ENCODE measurements at regions not wholly inside any gene's neighbourhood (a gene's known extent, or its start where the extent isn't known, plus 50 kb on each side); places are given as distances from the start of the nearest gene placed in this dataset.

DNA sequence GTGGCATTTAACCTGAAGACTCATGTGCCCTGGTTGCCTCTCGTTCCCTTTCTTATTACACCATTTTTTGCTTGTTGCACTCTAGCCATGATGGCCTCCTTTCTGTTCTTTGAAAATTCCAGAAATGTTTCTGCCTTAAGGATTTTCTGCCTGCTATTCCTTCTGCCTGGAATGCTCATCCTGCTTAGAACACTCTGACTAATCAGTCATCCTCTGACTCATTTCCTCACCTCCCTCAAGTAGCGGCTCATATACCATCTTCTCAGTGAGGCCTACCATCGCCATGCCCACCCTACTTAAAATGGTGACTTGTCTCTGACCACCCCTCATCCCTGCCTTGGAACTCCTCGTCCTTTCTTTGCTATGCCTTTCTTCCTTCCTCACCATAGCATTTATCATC is 68.8 kb downstream of the KIF4B start:
- H3K4me3 ChIP-seq (ENCODE audit: low read depth, low read length), result no peak overlapping the region
- no peak for DNase-seq (ENCODE audit: low read depth)
- TF ChIP-seq, protein P1, sequence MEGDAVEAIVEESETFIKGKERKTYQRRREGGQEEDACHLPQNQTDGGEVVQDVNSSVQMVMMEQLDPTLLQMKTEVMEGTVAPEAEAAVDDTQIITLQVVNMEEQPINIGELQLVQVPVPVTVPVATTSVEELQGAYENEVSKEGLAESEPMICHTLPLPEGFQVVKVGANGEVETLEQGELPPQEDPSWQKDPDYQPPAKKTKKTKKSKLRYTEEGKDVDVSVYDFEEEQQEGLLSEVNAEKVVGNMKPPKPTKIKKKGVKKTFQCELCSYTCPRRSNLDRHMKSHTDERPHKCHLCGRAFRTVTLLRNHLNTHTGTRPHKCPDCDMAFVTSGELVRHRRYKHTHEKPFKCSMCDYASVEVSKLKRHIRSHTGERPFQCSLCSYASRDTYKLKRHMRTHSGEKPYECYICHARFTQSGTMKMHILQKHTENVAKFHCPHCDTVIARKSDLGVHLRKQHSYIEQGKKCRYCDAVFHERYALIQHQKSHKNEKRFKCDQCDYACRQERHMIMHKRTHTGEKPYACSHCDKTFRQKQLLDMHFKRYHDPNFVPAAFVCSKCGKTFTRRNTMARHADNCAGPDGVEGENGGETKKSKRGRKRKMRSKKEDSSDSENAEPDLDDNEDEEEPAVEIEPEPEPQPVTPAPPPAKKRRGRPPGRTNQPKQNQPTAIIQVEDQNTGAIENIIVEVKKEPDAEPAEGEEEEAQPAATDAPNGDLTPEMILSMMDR (IDR thresholded peaks at IDR 0.05; ENCODE audit: insufficient read depth, low read depth, low read length, missing control alignments), result no peak

DNA sequence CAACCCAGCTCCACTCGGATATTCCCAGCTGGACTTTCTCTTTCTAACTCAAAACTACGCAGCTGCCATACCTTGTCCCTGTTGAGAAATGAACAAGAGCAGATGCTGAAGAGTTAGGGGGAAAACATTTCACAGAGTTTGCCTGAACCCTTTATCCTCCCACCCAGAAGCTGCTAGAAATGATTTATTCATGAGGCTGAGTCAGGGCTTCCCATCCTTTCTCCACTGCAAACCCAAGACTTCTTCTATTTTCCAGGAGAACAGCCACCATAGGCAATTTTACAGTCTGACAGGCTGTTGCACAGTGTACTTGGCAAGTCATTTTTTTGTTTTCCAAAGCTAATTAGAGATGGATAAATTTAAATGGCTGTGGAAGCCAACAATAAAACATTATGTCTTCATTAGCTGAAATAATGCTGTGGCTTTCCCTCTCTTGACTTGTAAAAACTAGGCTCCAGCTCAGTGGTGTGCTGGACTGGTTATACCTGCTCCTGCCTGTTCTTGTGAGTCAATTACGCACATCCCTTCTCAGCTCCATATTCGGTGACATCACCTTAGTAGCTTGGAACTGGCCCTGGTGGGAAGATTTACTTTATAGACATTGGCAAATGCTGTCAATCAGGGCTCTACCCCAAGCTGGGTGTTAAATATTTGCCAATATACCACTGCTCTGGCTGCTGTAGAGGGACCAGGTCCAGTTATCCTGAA is 71.9 kb downstream of the KIF4B start:
- TF ChIP-seq, protein P1 (IDR thresholded peaks at IDR 0.05; ENCODE audit: insufficient read depth, low read depth, low read length, missing control alignments), result no peak
- H3K4me3 ChIP-seq (ENCODE audit: low read depth, low read length), result no peak overlapping the region
- DNase-seq (ENCODE audit: low read depth), result no peak

DNA sequence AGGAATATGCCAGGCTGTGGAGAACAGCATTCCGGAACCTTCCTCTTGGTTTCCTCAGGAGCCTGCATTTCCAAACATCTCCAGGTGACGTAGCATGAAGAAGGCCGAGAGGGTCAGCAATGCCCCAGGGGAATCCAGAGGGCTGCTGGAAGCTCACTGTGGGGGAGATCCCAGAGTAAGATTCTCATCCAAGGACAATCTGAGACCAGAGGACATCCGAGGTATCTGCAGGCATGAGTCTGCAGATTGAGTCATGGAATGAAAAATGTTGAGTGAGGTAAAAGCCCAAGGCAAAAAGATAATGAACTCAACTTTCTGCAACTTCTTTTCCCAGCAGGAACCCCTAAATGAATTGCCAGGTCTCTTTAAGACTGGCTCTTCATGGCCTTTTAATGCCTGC is 73.5 kb downstream of the KIF4B start:
- DNase-seq (ENCODE audit: low read depth), result no peak
- H3K4me3 ChIP-seq (ENCODE audit: low read depth, low read length), result no peak overlapping the region
- TF ChIP-seq, protein P1 (IDR thresholded peaks at IDR 0.05; ENCODE audit: insufficient read depth, low read depth, low read length, missing control alignments), result no peak

DNA sequence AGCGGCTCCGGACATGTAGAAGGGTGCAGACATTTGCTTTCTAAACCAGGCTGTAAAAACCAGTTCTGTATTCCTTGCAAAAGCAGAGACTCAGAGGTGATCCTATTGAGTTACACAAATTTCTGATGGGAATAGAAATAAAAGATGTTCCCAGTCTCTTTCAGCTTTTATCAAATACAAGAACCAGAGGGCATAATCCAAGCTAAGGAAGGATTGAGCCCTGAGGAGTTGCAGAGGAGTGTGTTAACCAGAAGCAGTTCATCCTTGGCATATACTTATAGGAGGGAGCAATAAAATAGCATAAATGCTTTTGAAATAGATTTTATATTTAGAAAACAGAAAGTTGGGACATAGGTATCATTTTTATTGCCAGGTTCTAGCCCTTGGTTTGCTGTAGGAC is 75.3 kb downstream of the KIF4B start:
- no peak for DNase-seq (ENCODE audit: low read depth)
- TF ChIP-seq, protein P1 (IDR thresholded peaks at IDR 0.05; ENCODE audit: insufficient read depth, low read depth, low read length, missing control alignments), result no peak

DNA sequence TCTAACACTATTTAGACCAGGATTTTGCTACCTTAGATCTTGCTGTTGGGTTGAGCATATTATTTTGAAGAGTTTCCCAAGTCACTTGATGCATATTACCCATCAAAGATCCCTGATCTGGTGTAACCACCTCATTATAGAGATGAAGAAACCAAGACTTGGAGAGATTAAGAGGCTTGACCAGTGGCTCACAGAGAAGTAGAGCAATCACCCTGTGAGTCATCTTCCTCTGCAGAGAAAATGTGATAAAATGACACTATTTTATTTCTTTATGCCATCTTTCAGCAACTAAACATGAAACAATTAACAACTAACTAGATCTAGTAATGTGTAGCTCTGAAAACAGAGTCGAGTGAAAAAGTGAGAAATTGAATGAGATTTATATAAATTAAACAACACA is 76.1 kb downstream of the KIF4B start:
- no peak overlapping the region for H3K4me3 ChIP-seq (ENCODE audit: low read depth, low read length)
- DNase-seq (ENCODE audit: low read depth), result no peak
- TF ChIP-seq, protein P1 (IDR thresholded peaks at IDR 0.05; ENCODE audit: insufficient read depth, low read depth, low read length, missing control alignments), result no peak

More for the DNA sequence above, 75.3 kb downstream of the KIF4B start:
- no peak overlapping the region for H3K4me3 ChIP-seq (ENCODE audit: low read depth, low read length)

DNA sequence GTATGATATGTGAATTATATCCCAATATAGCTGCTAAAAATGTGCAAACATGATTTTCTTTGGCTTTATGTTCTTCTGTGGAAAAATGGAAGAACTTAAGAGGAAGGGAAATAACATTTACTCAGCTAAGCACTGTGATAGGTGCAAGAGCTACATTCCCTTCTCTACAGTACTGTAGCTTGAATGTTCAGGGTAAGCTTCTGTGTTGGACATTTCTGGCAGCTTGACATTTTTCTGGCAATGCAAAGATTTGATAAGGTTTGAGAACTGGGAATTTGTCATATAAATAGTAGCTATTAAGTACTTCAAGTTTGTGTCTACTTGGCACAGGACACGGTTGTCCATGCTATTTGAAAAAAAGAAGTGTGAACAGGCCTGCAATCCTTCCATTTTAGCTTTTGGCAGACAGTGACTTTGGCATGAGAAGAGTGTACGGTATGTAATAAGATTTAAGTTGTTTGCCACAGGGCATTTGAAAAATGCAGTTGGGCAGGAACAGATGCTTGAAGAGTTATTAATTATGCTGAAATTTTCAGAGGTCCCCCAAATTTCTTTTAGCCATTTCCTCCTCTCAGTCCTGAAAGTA is 77.6 kb downstream of the KIF4B start:
- TF ChIP-seq, protein P1 (IDR thresholded peaks at IDR 0.05; ENCODE audit: insufficient read depth, low read depth, low read length, missing control alignments), result no peak
- DNase-seq (ENCODE audit: low read depth), result no peak
- no peak overlapping the region for H3K4me3 ChIP-seq (ENCODE audit: low read depth, low read length)

Measured in GM12865 (cell line).